GM12872 (cell line): ENCODE measurements at regions not wholly inside any gene's neighbourhood (a gene's known extent, or its start where the extent isn't known, plus 50 kb on each side); places are given as distances from the start of the nearest gene placed in this dataset.

Source experiments
- TF ChIP-seq, protein P1 (sequence below): IDR thresholded peaks from 3 replicates; pipeline ENCODE4 v1.5.1; 2011; ENCODE audit warnings: low read depth, mild to moderate bottlenecking, low read length, moderate library complexity; ENCODE audit not compliant: insufficient read depth

DNA sequence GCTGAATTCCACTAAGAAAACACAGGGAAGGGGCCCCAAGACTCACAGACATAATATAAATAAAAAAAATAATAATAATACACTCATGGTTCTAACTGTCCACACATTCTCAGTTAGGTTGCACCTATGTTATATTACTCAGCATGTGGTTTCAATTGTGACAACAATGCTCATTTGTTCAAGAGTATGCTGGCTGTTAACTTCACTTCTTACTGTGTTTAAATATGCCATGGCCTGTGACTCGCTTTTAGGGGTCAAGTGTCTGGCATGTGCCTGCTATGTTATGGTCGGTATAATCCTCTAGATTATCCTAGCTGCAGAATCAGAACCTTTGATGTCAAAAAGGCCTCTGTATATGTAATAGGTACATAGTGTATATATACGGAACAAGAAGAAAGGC, 324.8 kb upstream of the INTU start:
- TF ChIP-seq, protein P1, sequence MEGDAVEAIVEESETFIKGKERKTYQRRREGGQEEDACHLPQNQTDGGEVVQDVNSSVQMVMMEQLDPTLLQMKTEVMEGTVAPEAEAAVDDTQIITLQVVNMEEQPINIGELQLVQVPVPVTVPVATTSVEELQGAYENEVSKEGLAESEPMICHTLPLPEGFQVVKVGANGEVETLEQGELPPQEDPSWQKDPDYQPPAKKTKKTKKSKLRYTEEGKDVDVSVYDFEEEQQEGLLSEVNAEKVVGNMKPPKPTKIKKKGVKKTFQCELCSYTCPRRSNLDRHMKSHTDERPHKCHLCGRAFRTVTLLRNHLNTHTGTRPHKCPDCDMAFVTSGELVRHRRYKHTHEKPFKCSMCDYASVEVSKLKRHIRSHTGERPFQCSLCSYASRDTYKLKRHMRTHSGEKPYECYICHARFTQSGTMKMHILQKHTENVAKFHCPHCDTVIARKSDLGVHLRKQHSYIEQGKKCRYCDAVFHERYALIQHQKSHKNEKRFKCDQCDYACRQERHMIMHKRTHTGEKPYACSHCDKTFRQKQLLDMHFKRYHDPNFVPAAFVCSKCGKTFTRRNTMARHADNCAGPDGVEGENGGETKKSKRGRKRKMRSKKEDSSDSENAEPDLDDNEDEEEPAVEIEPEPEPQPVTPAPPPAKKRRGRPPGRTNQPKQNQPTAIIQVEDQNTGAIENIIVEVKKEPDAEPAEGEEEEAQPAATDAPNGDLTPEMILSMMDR, result no peak

DNA sequence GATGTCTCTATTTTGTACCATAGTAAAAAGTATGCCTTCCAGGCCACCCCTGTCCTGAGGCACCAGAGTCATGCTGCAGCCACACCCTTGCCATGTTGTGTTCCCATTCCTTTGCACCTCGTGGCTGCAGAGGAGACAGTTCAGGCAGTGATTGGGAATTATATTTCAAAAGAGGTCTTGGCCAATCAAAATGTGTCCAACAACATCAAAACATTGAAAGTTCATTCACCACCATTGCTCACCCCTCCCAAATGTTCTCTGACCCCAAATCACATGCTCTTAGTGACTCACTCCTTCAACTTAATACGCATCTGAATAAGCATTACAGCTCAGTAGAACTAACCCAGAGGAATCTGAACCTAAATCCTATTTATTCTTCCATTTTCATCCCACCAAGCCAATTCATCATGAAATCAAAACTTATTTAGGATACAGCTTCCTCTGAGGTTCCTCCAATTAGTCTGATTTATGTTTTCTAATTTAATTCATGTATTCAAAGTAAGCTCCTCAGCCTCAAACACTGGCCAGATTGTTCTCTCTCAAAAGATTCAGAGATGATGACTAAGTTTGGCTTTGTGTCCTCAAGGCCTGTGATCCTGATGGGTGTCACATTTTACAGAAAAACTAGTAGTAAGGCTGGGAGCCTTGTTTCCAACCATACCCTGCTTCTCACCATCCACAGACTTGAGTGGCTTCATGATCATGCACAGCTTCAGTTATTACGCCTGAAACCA, 323.2 kb upstream of the INTU start:
- TF ChIP-seq, protein P1, result no peak

DNA sequence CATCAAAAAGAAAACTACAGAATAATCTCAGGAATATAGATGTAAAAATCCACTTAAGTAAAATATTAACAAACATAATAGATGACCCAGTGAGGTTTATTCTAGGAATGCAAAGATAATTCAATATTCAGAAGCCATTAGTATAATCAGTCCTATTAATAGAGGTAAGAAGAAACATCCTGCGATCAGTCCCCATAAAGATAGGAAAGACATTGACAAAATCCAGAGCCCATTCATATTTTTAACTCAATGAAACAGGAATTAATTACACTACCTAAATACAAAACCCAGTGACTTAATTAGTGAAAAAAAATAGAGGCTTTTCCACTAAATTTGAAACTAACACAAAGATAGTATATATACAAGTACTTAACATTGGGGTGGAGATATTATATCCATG, 321.4 kb upstream of the INTU start:
- TF ChIP-seq, protein P1, result no peak

DNA sequence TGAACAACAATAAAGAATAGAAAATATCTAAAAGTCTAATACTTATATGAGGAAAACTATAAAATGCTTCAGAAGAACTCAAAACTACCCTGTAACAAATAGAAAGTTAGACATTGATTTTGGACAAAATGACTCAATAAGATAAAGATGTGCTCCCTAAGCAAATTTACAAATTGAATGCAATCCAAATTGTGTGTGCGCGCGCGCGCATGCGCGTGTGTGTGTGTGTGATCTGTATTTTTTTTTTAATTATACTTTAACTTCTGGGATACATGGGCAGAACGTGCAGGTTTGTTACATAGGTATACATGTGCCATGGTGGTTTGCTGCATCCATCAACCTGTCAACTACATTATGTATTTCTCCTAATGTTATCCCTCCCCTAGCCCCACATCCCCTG, 320.8 kb upstream of the INTU start:
- TF ChIP-seq, protein P1, result no peak

DNA sequence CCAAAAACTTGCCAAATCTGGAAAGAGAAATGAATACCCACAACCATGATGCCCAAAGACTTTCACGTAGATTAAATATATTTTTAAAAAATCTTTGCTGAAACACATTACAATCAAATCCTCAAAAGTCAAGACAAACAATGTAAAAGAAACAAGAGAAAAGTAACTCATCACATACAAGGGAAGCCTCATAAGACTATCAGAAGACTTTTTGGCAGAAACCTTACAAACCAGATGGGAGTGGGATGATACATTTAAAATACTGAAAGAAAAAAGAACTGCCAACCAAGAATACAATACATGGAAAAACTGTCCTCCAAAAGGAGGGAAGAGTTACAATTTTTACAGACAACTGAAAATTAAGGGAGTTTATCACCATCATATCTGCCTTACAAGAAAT, 319.0 kb upstream of the INTU start:
- TF ChIP-seq, protein P1, result no peak

DNA sequence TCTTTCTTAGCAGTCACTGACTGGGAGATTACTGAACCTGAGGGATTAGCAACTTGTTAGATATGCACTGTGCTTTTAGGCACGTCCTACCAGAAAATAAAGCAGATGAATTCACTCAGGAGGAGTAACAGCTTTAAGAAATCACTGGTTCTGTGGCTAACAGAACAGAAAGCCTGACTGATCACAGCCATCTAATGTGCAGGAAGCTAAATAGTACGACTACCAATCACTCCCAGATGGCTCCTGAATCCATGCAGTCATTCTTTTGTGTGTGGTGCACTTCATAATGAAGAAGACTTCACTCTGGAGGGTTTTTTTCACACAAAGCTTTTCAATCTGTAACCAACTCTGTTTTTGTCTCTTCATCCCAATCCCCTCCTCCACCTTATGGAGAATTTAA, 305.3 kb upstream of the INTU start:
- TF ChIP-seq, protein P1, result no peak

DNA sequence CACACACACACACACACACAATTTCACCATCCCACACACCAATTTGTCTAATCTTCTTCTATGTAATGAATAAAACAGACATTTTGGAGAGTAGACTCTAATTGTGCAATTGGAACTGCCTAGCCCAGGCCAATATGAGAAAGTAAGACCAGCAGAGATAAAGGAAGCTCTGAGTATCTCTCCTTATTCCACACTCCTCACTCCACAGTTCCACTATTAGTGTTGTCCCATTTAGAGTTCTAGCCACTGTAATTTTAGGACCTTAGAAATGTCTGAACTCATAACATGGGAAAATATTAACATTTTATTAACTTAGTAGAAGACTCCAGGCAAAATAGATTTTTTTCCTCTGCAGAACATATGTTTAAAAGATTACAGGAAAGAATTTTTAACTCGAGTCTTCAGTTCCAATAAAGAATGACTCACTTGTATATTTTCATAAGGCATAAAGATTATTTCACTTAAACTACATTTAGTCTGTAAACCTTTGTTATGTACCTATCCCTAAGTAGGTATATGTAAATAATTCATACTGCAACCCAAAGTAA, 297.6 kb upstream of the INTU start:
- TF ChIP-seq, protein P1, result no peak

DNA sequence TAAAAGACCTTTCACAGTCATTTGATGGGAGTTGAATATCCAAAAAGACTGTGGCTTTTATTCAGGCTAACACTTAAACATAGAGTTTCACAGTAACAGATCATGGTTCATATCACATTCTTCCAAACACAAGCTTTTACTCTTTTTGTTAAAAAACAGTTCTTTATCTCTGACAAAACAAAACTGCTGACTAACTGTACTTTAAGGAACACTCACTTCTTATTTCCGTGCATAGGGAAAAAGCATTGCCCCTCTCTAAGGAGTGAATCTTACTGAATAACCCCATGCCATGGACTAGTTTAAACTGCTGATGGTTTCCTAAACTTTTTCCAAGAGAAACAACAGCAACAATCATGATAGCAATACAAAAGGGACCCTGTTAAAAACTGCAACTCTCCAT, 297.0 kb upstream of the INTU start:
- TF ChIP-seq, protein P1, result no peak
